NCI-H526 (cell line): ENCODE measurements at regions not wholly inside any gene's neighbourhood (a gene's known extent, or its start where the extent isn't known, plus 50 kb on each side); places are given as distances from the start of the nearest gene placed in this dataset.
"Not testable (repeated sequence)": the region's sequence is repeated elsewhere in the genome, so short reads cannot be mapped to it uniquely, and the experiment has no call there.

Source experiments
- DNase-seq, 2 experiments: peaks; one replicate each; lab custom pipeline; 2025; lab: John Stamatoyannopoulos, UW

- DNase-seq = not testable (repeated sequence)
These were observed 127.9 kb downstream of the ARRDC4 start for GRCh38 chr15:98088307-98088945.

GRCh38 chr15:98089352-98089751 lies 128.8 kb downstream of the ARRDC4 start:
- not testable (repeated sequence) for DNase-seq

- not testable (repeated sequence) for DNase-seq
These were observed 137.5 kb downstream of the ARRDC4 start for GRCh38 chr15:98097986-98098385.

- DNase-seq = not testable (repeated sequence)
These were observed 140.1 kb downstream of the ARRDC4 start for GRCh38 chr15:98100606-98101005.

- DNase-seq = no peak
These were observed 143.1 kb downstream of the ARRDC4 start for GRCh38 chr15:98103570-98103969.

- DNase-seq = not testable (repeated sequence)
These were observed 144.1 kb downstream of the ARRDC4 start for GRCh38 chr15:98104386-98105151.

- not testable (repeated sequence) for DNase-seq
These were observed 146.2 kb downstream of the ARRDC4 start for GRCh38 chr15:98106615-98107194.

GRCh38 chr15:98111806-98112205 lies 151.3 kb downstream of the ARRDC4 start:
- DNase-seq = no peak

- DNase-seq = no peak
These were observed 152.8 kb downstream of the ARRDC4 start for GRCh38 chr15:98113327-98113726.

GRCh38 chr15:98120561-98120960 lies 160.1 kb downstream of the ARRDC4 start:
- DNase-seq = no peak

GRCh38 chr15:98121536-98121935 lies 161.0 kb downstream of the ARRDC4 start:
- no peak for DNase-seq

GRCh38 chr15:98121957-98122356 lies 161.5 kb downstream of the ARRDC4 start:
- DNase-seq = peak in 1 of 2 experiments; percentile 11

- DNase-seq = no peak
These were observed 162.8 kb downstream of the ARRDC4 start for GRCh38 chr15:98123297-98123696.

GRCh38 chr15:98123834-98124233 lies 163.3 kb downstream of the ARRDC4 start:
- no peak for DNase-seq

GRCh38 chr15:98124581-98124980 lies 164.1 kb downstream of the ARRDC4 start:
- DNase-seq = no peak

- no peak for DNase-seq
These were observed 166.0 kb downstream of the ARRDC4 start for GRCh38 chr15:98126326-98127085.

GRCh38 chr15:98127586-98127985 lies 167.1 kb downstream of the ARRDC4 start:
- no peak for DNase-seq

GRCh38 chr15:98131924-98132323 lies 171.4 kb downstream of the ARRDC4 start:
- DNase-seq = no peak

GRCh38 chr15:98134905-98135304 lies 174.4 kb downstream of the ARRDC4 start:
- DNase-seq = no peak

- DNase-seq = no peak
These were observed 178.4 kb downstream of the ARRDC4 start for GRCh38 chr15:98138910-98139309.

GRCh38 chr15:98139337-98139736 lies 178.8 kb downstream of the ARRDC4 start:
- DNase-seq = no peak

GRCh38 chr15:98142572-98142971 lies 182.1 kb downstream of the ARRDC4 start:
- DNase-seq = peak; percentile 7 to 16
